Head of caudate nucleus (tissue), 42 donors: ENCODE measurements at regions not wholly inside any gene's neighbourhood (a gene's known extent, or its start where the extent isn't known, plus 50 kb on each side); places are given as distances from the start of the nearest gene placed in this dataset.
A peak's percentile ranks its signal among the peaks of the same experiment; 100 is the strongest.
"Not testable (repeated sequence)": the region's sequence is repeated elsewhere in the genome, so short reads cannot be mapped to it uniquely, and the experiment has no call there.

ENCODE experiments used
- DNase-seq, 42 donors: peaks; one replicate each; pipeline versions ENCODE4 v3.0.0 to v3.0.0-alpha.2; 2020 to 2021; ENCODE audit warnings: mixed read lengths in 7 of 42
- intact Hi-C: fragments of 100-400 bp; cut with DNase I; formaldehyde crosslinking; loops from one replicate; pipeline ENCODE4 v1.15.0; 2022

DNA sequence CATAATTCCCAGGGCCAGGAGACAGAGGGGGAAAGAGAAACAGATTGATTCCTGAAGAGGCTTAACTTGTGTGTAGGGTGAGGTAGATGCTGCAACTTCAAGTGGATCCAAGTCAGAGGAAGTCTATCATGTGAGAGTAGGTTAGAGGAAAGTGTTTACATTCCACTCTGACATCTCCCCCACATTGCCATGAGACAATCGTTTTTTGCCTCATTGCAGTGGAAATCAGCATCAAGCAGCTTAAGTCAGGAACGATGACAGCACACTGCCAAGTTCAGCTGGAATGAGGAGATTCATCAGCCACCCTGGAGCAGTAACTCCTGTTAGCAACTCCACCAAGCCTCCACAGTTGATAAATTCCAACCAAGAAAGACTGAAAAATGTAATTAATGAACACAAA, 689.7 kb upstream of the MEF2C start:
- intact Hi-C loops: no loop called here
- no peak for DNase-seq

DNA sequence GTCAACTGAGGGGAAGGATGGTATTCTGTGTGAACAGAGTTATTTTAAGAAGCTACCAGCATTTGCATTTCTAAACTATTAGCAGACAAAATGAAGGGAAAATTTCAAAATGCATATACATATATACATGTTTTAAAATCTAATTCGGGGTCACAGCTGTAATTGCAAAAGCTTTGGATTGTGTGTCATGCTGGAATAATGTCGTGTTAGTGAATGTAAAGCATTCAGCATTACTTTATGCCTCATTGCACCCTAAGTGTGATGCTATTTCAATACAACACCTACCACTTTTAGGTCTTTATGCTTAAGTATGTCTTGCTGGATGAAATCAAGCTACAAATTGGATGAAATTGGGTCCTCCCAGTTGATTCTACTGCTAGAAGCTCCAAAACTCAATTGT, 687.6 kb upstream of the MEF2C start:
- intact Hi-C loops: no loop called here
- no peak for DNase-seq

DNA sequence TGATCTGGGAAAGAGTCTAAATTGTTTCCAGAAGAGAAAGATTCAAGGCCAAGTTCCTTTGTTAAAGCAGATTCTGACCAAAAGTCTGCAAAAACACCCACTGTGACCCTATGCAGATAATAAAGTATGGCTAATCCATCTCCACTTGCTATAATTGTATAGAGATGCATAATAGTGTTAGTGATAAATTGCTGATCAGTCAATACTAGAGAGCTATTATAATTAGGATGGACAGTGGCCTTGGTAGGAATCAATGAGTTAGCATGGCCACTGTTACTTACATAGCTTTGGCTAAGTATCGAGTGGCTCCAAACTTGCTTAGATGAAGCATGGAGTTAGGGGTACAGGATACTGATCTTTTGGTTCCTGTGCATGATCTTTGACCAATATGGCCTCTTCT, 683.4 kb upstream of the MEF2C start:
- DNase-seq: no peak
- intact Hi-C loops: no loop called here

DNA sequence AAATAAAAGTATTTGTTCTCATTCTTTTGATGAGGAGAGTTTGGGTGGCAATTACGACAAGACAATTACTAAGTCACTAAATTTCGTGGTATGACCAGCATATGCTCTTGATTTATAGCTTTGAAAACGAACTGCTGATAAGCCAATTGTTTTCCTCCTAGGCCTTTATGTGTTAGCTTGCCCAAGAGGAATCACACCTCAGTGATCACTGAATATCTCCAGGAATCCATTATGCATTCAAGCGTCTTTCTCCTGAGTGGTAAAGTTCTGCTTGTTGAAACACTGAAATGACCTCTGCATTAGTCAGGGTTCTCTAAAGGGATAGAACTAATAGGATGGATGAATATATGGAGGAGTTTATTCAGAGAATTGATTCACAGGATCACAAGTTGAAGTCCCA, 677.7 kb upstream of the MEF2C start:
- intact Hi-C loops: no loop called here
- DNase-seq: no peak

DNA sequence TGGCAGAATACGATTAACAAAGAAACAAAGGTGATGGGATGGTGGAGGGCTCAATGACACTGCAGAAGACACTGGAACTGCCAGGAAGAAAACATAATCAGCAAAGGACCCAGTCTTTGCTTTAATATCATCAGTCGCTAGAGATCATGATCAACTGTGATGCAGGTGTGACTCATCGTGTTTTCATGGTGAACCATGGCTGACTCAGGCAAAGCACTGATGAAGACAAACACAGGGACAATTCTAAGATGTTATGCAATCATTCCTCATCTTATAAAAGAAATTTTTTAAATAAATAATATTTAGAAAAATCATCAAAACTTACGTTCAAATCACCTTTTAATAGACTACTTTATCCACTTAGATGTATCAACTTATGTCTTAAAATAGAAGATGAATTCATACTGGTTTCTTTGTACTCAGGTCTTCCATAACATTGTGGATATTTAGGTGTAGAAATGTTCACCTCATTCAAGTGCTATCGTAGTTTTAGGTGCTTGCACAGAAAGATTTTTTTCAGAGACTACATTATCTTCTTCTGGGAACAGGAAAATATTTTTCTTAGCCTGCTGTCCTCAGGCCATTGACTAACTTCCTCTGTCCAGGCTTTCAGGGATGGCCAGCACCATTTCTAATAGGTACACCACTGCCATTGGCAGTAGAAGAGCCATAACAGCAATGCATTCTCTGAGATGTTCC, 673.4 kb upstream of the MEF2C start:
- intact Hi-C loops: no loop called here
- no peak for DNase-seq

DNA sequence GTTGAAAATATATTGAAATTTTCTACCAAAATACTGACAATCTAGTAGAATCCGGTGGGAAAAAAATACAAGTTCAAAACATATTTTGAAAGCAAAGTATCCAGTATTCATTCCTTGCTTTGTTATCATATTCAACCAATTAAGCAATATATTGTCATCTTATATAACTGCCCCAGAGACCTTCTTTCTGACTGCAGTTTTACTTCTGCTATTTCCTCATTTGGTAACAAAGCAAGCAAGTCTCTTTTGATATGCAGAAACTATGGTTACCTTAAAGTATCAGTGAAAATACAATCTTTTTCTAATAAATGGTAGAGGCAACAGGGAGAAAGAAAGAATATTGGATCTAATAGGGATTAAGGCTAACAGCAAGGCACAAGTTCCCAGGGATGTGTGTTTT, 663.7 kb upstream of the MEF2C start:
- intact Hi-C loops: no loop called here
- DNase-seq: no peak

DNA sequence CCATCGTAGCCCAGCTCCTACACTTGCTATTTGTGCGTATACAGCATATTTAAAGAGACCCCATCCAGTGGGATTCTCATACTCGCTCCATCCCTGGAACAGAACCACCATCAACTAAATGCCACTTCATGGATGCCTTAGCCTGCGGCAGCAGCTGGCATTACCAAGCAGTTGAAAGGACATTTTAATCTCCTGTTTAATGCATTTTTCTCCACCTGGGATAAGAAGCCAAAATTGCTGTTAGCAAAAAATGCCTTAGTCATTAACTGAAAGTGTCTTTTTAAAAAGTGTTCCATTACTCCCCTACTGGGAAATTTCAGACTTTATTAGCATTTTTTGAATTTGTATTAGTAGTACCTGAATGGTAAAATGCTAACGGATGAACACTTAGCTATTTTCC, 662.6 kb upstream of the MEF2C start:
- intact Hi-C loops: no loop called here
- no peak for DNase-seq

DNA sequence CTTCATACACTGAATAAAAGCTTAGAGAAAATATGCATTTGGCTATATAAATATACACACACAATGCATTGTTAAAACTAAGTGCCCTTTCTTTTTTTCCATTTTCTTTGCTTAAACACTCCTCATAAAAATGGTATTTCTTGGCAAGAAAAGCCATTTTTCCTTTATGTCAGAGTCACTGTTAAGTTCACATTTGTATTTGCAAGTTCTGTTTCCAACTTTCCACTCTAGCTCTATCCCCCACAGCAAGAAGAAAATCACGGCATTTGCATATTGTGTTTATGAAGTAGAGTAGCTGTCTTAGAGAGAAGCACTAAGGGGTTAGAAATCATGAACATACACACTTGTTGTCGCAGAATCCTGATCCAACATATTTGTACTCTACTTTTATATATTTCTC, 662.1 kb upstream of the MEF2C start:
- no peak for DNase-seq
- intact Hi-C loops: no loop called here

DNA sequence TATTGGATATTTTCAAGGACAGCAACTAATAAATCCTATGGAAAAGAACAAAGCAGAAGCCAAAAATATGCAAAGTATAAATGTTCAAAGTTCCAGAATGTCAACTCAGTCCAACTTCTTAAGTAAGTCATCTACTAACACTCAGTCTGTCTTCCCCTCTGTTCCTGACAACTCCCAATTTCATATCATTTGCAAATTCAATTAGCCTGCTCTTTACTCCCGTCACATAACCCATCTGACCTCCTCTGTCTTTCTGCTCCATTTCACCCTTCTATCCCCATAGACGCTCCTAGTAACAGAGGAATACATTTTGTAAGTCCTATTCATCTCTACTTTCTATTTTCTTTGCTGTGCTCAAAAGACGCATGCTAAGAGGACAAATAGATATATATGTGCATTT, 659.8 kb upstream of the MEF2C start:
- DNase-seq: no peak
- intact Hi-C loops: no loop called here

DNA sequence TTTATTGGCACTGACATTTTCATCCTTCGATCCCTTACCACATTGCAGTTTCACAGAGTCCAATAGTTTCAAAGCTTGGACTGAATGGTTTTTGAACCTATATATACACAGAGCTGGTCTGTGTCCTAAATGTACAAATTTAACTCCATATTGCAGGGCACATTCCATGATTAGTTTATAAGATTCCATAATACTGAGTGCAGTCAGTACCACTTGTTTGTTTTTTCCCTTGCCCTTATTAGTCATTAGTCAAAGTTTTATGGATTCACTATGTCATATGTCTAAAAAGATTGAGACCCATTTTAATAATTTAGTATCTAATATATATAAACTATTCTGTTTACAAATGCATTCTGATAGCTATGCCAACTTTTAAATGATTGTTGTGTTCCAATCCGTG, 654.8 kb upstream of the MEF2C start:
- DNase-seq: no peak
- intact Hi-C loops: no loop called here

DNA sequence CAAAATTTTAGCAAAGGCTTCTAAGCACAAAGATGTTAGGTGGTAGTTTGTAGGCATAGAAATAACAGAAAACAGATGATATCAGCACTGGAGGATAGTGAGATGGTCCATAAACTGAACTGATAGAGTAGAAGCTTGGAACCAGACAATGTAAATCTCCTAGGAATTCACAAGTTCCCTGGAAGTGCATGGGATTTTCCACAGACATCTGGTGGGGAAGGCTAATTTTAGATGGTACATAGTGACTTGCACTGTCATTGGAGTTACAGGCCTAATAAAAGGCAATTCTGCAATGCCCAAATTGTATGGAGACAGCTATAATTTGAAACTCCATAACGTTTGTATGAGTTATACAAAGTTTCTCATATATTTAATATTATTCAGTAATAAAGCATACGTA, 653.0 kb upstream of the MEF2C start:
- intact Hi-C loops: no loop called here
- DNase-seq: no peak

DNA sequence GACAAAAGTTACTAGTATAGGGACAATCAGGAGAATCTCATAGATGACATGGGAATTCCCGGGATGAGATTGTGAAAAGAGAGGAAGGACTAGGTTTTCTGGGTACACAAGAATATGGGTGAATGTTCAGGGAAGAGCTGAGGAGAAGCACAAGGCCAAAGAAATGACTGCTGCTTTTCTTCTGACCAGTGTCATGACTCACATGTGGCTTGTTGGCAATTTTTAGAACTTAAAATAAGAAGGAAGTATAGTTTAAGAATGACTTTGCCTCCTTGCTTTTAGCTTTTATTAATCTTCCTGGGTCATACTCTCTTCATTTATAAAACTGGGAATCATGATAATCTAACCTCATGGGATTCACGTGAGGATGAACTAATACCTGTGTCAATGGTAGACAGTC, 652.4 kb upstream of the MEF2C start:
- intact Hi-C loops: no loop called here
- no peak for DNase-seq

DNA sequence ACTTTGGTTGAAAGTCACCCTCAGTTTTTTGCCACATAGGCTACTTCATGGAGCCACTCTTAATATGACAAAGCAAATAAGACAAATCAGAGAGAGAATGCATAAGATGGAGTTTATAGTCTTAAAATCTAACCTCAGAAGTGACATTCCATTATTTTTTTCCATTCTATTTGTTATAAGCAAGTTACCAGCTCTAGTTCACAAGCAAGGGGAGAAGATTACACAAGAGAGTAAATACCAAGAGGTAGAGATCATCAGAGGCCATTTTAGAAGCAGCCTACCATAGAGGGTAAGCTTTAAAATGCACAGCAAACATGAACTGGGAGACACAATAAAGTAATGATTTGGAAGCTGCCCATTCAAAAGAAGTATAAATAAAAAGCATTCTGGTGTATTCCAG, 651.3 kb upstream of the MEF2C start:
- intact Hi-C loops: no loop called here
- DNase-seq: no peak

DNA sequence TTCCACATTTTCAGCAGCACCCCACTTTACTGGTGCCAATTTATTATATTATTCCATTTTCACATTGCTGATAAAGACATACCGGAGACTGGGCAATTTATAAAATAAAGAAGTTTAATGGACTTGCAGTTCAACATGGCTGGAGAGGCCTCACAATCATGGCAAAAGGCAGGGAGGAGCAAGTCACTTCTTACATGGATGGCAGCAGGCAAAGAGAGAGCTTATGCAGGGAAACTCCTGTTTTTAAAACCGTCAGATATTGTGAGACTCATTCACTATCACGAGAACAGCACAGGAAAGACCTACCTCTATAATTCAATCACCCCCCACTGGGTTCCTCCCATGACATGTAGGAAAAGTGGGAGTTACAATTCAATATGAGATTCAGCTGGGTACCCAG, 641.8 kb upstream of the MEF2C start:
- intact Hi-C loops: no loop called here

DNA sequence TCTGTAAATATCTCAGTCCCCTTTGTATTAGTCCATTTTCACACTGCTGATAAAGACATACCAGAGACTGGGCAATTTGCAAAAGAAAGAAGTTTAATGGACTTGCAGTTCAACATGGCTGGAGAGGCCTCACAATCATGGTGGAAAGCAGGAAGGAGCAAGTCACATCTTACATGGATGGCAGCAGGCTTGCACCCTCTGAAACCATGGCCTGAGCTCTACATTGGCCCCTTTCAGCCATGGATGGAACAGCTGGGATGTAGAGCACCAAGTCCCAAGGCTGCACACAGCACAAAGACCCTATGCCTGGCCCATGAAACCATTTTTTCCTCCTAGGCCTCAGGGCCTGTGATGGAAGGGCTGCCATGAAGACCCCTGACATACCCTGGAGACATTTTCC, 640.9 kb upstream of the MEF2C start:
- DNase-seq, intact Hi-C loops: not testable (repeated sequence)

More for the DNA sequence above, 641.8 kb upstream of the MEF2C start:
- no peak for DNase-seq

DNA sequence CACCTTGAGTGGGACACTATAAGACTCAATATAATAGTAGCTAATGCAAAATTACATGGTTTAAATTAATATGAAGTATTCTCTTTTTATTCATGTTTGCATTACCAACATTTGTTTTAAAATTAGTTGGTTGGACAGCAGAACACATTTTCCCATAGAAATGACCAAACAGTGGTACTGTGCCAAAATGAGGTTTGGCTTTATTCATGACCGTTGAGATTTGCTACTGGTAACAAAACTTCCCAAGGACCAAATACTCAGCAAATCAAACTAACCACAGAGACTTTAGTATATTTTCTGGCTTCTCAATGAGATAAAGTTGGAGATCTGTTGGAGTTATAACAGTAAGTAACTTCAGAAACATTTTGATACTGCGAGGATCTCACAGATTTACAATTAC, 637.8 kb upstream of the MEF2C start:
- DNase-seq: no peak
- intact Hi-C loops: no loop called here

DNA sequence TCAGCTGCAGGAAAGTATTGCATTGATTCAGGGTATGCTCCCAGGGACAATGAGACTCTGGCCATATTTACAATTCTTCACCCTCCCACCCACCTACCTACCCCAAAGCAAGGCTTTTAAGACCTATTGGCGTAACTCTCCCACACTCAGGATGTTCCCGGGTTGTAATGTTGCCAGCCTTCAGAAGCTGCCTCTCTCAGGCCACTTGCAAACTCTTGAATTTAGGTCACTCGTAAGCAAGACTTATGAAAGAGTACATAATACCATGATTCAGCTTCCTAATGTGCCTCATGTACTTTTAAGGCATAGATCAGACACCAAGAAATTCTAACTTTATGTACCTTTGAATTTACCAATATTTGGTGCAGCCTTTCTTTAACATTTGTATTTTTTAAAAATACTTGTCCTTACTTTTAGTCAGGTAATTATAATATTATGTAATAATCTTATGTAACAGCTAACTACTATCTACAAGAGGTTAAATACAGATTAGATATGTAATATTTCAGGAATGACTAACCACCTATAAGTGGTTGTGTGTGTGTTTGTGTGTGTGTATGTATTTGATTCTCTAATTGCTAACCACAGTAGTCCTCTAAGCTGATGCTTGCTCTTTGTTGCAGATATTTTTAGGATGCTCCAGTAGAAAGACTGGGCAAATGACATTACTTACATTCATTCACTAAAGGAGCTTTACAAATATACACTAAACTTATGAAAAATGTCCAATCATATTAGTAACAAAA, 630.5 kb upstream of the MEF2C start:
- intact Hi-C loops: no loop called here

DNA sequence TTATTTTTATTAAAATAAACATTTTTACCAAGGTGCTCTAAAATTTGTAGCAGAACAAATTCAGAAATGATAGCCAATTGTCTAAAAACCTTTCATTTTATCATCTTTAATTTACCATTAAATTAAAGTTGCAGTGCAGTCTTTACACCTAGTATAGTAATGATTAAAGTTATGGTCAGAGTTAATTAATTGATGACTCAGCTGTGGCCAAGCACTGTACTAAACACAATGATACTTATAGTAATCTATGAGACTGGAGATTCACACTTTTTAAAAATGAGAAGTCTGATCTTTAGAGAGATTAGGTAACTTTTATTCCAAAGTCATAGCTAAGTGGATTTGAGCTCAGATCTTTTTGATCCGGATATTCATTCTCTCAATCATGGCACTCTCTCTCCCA, 621.1 kb upstream of the MEF2C start:
- intact Hi-C loops: no loop called here

More for the DNA sequence above, 630.5 kb upstream of the MEF2C start:
- no peak for DNase-seq

DNA sequence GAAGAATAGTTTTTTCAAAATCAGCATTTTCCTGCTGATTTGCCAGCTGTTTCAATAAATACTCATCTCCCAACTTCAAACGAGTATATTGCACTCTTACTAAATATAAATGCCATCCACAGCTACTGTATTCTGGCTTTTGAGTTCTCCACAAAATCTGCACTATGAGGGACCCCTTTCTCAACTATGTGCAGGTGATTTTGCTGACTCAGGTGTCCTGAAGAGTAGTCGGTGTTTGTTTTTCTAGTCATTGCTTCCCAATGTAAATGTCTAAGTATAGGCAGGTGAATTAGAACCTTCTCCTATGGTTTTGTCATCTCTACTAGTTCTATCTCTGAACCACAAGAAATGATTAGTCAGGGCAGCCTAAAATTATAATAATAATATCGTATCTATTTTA, 616.8 kb upstream of the MEF2C start:
- DNase-seq: no peak
- intact Hi-C loops: no loop called here

More for the DNA sequence above, 621.1 kb upstream of the MEF2C start:
- DNase-seq: no peak

DNA sequence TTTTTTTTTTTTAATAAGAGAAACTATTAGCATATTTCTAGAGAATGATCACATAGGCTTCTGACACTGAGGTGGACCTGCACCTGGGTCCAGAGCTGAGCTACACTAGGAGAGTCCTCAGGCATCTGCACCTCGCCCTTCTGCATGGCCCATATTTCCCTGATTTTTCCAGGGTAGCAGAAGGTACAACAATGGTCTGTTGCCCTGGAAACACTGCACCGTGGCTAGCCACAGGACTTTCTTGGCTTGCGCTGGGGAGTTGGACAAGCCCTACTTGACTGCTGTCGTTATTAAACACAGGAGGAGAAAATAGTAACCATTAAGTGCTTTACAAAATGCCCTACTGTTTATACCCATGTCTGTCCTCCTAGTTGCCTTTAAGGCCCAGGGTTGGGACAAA, 615.7 kb upstream of the MEF2C start:
- intact Hi-C loops: no loop called here
- peak in 14 of 42 donors; percentile 2 to 24 (median 8) for DNase-seq

DNA sequence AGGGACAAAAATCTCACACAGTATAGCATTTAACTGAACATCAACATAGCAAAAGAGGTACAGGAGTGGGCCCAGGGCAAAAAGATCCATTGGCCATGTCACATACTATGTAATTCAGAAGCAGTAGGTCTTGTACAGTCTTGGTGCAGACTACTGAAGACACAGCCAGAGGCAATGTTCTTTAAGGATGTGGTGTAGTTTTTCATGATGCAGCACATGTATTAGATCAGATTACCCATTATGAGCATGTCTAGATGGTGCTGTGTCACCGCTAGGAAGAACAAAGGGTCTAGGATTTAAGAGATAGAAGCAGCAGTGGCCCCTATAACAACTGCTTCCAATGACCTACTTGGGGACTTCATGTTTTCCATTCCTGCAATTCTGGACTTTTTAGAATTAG, 610.4 kb upstream of the MEF2C start:
- DNase-seq: no peak
- intact Hi-C loops: no loop called here
